ENCODE measurements at regions not wholly inside any gene's neighbourhood (a gene's known extent, or its start where the extent isn't known, plus 50 kb on each side); places are given as distances from the start of the nearest gene placed in this dataset.
A peak's percentile ranks its signal among the peaks of the same experiment; 100 is the strongest.

DNA sequence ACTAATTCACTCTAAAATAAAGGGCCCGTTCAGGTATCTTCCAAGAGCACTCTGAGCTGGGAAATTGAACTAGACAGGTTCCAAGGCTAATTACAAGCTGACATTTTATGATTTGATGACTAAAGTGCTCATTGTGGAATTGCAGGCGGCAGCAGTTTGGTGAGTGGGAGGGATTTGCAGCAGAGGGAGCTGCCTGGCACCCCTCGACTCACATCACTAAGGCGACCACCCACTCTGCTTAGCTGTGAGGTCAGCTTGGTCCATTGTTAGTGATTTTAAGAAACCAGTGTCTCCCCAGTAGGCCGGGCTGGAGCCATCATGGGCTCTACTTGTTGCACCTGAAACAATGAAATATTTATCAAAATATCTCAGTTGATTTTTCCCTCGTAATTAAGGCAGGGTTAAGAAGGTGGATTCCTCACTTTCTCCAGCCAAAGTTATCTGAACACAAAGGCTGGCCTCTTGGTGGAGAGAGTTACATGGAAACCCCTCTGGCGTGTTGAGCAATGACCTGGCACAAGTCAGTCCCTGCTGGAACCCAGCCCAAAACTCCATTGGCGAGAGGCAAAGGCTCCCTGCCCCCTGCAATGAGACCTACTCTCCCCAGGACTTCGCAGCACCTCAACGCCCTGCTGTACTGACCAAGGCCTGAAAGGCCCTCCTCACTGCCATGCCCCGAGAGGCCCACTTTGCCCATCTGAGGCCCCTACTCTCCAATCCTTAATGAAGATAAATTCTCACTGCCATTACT is 65.0 kb upstream of the ATP2B2 start:
- H3K4me1 Mint-ChIP-seq: no peaks in the 10 kb centered on the region
- no peaks in the 10 kb centered on the region for H3K9me3 Mint-ChIP-seq

DNA sequence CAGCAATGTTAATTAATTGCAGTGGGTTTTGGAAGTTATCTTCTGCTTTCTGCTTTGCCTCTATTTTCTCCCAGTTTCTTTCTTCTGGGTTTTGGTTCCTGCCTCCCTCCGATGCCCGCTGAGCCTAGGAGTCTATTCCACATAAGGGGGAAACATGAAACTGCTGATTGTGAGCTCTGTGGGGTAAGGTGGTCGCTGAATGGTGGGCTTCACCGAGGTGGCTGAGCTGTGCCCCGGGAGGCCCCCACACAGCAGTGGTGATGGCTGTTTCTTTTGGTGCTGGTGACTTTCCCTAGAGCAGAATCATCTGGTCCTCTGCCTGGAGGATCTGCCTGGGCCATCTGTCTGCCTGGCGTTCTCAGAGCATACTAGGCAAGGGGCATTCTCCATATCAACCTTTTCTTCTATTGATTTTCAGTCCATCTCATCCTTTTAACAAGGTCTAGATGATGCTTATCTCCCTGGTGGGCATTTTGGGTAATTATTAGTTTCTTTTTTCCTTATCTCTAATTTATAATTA is 68.8 kb upstream of the ATP2B2 start:
- ATAC-seq (ENCODE audit: low read depth in 2 of 2): no peak
- H3K4me3 Mint-ChIP-seq: no peak overlapping the region

More for the DNA sequence above, 65.0 kb upstream of the ATP2B2 start:
- no peak for ATAC-seq (ENCODE audit: low read depth in 2 of 2)
- H3K27ac Mint-ChIP-seq: no peak overlapping the region
- H3K4me3 Mint-ChIP-seq: no peak overlapping the region
- no peak for DNase-seq
- peaks cover 37 to 59% (median 43%) of the 10 kb centered on the region in 3 donors for H3K27me3 Mint-ChIP-seq
- no peaks in the 10 kb centered on the region for H3K36me3 Mint-ChIP-seq

DNA sequence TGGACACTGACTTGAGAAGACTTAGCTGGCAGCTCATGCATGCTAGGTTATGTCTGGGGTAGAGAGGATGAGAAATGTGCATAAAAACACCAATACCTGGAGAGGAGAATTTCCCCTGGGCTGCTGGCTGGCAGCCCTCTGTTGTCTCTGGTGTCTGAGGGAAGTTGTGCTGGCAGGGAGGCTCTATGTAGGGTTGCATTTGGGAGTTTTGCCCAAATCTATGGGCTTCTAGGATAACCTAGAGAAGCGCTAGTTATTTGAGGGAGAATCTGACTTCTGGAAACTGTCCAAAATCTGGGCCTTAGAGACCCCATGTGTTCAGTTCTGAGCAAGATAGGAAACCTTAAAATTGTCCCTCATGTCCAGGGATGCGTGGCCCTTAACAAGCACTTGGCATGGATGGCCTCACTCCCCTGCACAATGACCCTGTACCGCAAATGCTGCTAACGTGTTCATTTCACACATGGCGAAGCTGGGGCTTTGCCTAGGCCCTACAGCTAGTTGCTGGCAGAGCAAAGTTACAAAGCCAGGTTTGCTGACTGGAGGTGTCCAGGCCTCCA is 70.3 kb upstream of the ATP2B2 start:
- H3K27me3 Mint-ChIP-seq: peaks cover 19 to 31% (median 28%) of the 10 kb centered on the region in 3 donors
- no peak overlapping the region for H3K4me3 Mint-ChIP-seq
- ATAC-seq (ENCODE audit: low read depth in 2 of 2): no peak
- no peak for DNase-seq
- no peaks in the 10 kb centered on the region for H3K9me3 Mint-ChIP-seq
- H3K27ac Mint-ChIP-seq: no peak overlapping the region
- H3K4me1 Mint-ChIP-seq: no peaks in the 10 kb centered on the region
- no peaks in the 10 kb centered on the region for H3K36me3 Mint-ChIP-seq

More for the DNA sequence above, 68.8 kb upstream of the ATP2B2 start:
- Mint-ChIP-seq H3K9me3 (no peaks in the 10 kb centered on the region), H3K36me3 (no peaks in the 10 kb centered on the region), H3K27ac (no peak overlapping the region), H3K27me3 (peaks cover 22 to 39% (median 32%) of the 10 kb centered on the region in 3 donors), H3K4me1 (no peaks in the 10 kb centered on the region)
- DNase-seq: no peak

DNA sequence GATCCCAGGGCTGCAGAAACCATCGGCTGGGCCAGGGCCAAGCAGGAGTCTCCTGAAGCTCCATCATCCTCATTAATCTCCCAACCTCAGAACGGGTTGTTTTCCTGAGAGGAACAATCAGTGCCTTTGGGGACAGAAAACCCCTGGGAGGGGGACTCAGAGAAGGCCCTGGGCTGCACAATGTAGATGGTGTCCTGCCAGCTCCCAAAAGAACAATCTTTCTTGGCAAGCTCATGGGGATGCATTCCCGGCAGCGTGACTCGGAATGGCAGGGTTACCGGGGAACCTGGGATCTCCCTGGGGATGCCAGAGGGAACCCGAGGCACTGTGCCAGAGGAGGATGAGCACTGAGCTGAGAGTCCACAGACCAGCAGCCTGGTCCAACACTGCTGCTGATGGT is 72.1 kb upstream of the ATP2B2 start:
- ATAC-seq (ENCODE audit: low read depth in 2 of 2) (no peak), DNase-seq (no peak)
- H3K27me3 Mint-ChIP-seq: peaks cover 16 to 37% (median 29%) of the 10 kb centered on the region in 3 donors
- H3K36me3 Mint-ChIP-seq: no peaks in the 10 kb centered on the region
- no peaks in the 10 kb centered on the region for H3K9me3 Mint-ChIP-seq
- H3K4me3 Mint-ChIP-seq: no peak overlapping the region
- H3K27ac Mint-ChIP-seq: no peak overlapping the region
- H3K4me1 Mint-ChIP-seq: no peaks in the 10 kb centered on the region

DNA sequence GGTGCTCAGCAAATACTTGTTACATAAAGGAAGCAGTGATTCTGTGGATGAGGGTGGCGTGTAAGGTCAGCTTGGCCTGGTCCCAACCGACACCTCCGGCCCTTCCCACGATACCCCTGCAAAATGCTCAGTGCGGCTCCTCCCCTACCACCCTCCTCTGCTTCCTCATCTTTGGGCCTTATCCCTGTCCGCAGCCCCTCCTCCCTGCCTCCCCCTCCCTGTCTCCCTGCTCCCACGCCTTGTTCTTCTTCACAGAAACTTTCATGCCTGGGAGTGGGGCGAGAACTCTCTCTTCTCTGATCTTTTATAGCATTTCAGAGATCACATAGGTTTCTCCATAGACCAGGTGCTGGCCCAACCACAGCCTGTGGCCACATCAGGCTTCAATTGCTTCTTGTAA is 75.0 kb upstream of the ATP2B2 start:
- H3K9me3 Mint-ChIP-seq: no peaks in the 10 kb centered on the region
- no peak overlapping the region for H3K4me3 Mint-ChIP-seq
- no peaks in the 10 kb centered on the region for H3K36me3 Mint-ChIP-seq
- H3K4me1 Mint-ChIP-seq: no peaks in the 10 kb centered on the region
- H3K27ac Mint-ChIP-seq: peak overlapping the region in 2 of 6 donors; percentile 8 to 55
- DNase-seq (no peak), ATAC-seq (ENCODE audit: low read depth in 2 of 2) (no peak)
- H3K27me3 Mint-ChIP-seq: peaks cover 7 to 42% (median 27%) of the 10 kb centered on the region in 3 donors

DNA sequence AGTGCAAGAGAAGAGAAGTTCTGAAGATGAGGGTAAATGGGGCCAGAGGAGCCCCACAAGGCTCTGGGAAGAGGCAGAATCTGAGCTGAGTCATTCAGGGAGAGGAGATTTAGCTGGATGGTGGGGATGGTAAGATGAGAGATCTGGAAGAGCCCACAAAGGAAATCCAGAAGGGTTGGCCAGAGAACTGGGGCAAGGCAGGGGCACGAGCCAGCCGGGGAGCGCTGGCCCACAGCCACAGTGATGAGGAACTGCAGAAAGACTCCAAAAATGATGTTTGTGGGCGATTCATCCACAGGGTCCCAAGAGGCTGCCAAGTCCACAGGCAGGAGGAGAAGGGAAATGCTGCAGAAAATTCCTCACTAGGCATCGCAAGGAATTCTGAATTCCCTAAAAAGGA is 75.9 kb upstream of the ATP2B2 start:
- Mint-ChIP-seq H3K36me3 (no peaks in the 10 kb centered on the region), H3K27me3 (peaks cover 10 to 47% (median 34%) of the 10 kb centered on the region in 3 donors), H3K9me3 (no peaks in the 10 kb centered on the region), H3K4me1 (no peaks in the 10 kb centered on the region), H3K4me3 (peak overlapping the region in 1 of 8 donors; percentile 57), H3K27ac (no peak overlapping the region)
- DNase-seq (no peak), ATAC-seq (ENCODE audit: low read depth in 2 of 2) (no peak)

DNA sequence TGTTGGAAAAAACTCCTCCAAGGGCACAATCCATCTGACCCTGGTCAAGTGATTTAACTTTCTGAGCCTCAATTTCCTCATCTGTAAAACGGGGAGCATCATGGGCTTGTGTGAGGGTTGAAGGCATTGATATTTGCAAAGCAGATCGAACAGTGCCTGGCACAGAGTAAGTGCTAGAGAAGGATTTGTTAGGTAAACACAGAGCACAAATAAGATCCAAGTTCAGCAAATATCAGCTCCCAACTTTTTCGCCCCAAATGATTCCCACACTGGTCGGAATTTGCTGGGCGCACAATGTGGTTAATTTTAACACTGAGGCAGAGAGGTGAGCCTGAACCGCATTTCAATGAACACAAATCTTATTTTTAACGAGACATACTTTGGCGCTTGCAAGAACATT is 76.3 kb upstream of the ATP2B2 start:
- Mint-ChIP-seq H3K4me3 (no peak overlapping the region), H3K36me3 (no peaks in the 10 kb centered on the region), H3K27ac (no peak overlapping the region), H3K27me3 (peaks cover 12 to 48% (median 35%) of the 10 kb centered on the region in 3 donors), H3K4me1 (no peaks in the 10 kb centered on the region), H3K9me3 (no peaks in the 10 kb centered on the region)
- no peak for DNase-seq
- ATAC-seq (ENCODE audit: low read depth in 2 of 2): no peak

DNA sequence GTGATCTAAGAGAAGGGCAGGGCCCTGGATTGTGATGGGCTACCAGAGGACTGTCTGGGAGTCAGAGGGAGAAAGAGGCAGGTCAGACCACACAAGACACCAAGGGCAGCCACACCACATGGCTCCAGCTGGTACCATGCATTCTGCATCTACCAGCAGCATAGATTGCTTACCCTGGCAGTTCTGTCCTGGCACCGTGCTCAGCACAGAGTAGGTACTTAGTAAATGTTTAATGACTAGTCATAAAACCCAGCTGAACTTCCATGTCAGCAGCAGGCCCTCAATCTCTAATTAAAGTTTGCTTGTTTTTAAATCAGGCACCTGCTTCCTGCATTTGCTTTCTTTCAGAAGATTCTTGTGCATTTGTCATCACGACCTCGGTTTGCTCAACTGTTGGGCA is 77.3 kb upstream of the ATP2B2 start:
- DNase-seq (no peak), ATAC-seq (ENCODE audit: low read depth in 2 of 2) (no peak)
- H3K27ac Mint-ChIP-seq: no peak overlapping the region
- no peaks in the 10 kb centered on the region for H3K4me1 Mint-ChIP-seq
- peaks cover 15 to 48% (median 38%) of the 10 kb centered on the region in 3 donors for H3K27me3 Mint-ChIP-seq
- no peaks in the 10 kb centered on the region for H3K36me3 Mint-ChIP-seq
- H3K9me3 Mint-ChIP-seq: no peaks in the 10 kb centered on the region
- no peak overlapping the region for H3K4me3 Mint-ChIP-seq

DNA sequence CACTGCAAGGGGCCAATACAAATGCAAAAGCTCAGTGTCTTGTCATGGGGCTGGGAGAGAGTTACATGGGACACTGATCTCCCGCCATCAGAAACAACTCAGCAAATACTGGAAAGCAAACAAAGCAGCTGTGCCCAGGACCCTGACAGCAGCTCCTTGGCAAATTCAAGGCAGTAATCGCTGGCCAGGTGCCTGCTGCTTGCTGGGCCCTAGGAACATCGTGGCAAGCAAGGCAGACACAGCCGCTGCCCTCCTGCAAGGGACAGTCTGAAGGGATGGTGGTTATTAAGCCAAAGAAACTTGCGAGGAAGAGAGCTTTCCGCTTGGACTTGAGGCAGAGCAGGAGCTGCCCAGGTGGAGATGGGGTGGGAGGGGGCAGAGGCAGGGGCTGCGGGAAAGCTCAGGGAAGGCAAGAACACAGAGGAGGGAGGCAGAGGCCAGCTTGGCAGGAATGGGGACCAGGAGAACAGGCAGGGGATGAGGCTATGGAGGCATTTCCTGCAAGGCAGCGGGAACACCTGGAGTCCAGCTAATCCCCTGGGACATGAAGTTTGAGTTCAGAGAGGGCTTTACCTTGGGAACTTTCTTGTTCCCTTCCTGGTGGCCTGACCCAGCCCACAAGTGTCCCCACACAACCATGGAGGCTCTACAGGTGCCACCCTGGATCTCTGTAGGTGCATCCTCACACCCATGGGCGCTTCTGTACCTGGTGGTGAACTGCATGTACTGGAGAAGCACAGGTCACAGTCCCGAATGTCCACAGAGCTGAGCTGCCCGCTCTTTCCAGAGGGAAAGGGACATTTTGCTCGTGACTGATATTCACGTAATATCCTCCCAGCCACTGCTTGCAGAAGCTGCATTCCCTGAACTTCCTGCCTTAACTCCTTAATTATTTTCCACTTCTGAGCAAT is 78.7 kb upstream of the ATP2B2 start:
- no peak overlapping the region for H3K27ac Mint-ChIP-seq
- no peaks in the 10 kb centered on the region for H3K36me3 Mint-ChIP-seq
- H3K4me3 Mint-ChIP-seq: no peak overlapping the region
- no peaks in the 10 kb centered on the region for H3K9me3 Mint-ChIP-seq
- ATAC-seq (ENCODE audit: low read depth in 2 of 2): no peak
- DNase-seq: no peak
- no peaks in the 10 kb centered on the region for H3K4me1 Mint-ChIP-seq
- H3K27me3 Mint-ChIP-seq: peaks cover 24 to 57% (median 43%) of the 10 kb centered on the region in 3 donors

DNA sequence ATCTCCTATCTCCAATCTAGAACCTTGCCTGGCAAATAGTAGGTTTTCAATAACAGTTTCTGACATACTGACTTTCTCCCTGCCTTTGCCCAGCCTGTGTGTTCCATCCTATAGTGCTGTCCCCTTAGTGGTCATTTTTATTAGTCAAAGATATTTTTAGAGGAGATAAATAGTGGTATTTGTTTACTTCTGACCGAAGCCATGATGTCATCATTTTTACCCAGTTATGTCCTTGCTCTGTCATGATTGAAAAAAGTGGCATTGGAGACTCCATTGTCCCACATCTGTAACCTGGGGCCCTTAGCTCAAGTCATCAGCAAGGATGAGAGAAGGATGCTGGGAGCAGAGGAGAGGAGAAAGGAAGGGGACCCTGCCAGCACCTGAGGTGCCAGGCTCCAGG is 80.6 kb upstream of the ATP2B2 start:
- ATAC-seq (ENCODE audit: low read depth in 2 of 2) (no peak), DNase-seq (no peak)
- Mint-ChIP-seq H3K36me3 (no peaks in the 10 kb centered on the region), H3K9me3 (no peaks in the 10 kb centered on the region), H3K4me3 (no peak overlapping the region), H3K27ac (no peak overlapping the region), H3K4me1 (no peaks in the 10 kb centered on the region), H3K27me3 (peaks cover 28 to 64% (median 42%) of the 10 kb centered on the region in 3 donors)

DNA sequence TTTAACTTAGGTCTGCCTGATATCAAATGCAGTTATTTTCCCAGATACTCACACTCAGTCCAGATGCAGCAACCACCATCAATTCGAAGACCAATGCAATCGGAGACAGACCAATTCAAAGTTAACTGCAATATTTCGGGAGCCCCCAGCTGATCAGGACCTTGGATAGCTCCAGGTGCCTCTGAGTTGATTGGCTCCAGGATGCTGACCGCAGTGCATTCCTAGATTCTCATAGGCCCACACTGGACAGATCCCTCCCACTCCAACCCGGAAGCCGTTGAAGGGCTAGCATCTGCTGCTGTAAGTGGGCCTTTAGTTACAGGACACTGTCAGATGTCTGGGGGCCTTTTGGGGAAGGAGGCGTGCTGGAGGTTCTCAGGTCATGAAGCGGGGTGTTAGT is 89.5 kb upstream of the ATP2B2 start:
- Mint-ChIP-seq H3K4me1 (no peaks in the 10 kb centered on the region), H3K36me3 (no peaks in the 10 kb centered on the region), H3K27me3 (peaks cover 17 to 48% (median 23%) of the 10 kb centered on the region in 3 donors), H3K27ac (no peak overlapping the region), H3K4me3 (no peak overlapping the region), H3K9me3 (peaks cover 0 to 5% (median 0%) of the 10 kb centered on the region in 7 donors)
- DNase-seq (no peak), ATAC-seq (ENCODE audit: low read depth in 2 of 2) (no peak)

DNA sequence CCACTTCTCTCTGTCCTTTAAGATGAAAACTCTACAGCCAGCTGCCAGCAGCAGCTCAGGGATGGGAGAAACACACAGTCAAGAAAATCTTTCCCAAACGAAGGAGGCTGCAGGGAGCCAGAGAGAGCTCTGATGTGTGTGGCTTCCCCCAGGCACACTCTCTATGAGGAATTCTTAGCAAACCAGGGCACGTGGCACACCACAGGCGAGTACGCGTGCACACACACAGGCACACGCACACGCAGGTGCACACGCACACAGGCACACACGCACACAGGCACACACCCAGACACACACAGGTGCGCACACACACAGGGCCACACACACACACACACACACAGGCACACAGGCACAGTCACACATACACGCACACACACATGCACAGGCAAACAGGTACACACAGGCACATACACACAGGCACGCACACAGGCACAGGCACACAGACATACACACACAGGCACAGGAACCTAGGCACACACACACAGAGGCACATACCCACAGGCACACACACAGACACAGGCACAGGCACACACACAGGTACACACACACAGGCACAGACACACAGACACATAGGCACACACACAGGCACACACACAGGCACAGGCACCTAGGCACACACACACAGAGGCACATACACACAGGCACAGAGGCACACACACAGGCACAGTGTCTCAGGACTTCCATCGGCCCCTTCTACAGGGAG is 91.5 kb upstream of the ATP2B2 start:
- Mint-ChIP-seq H3K36me3 (no peaks in the 10 kb centered on the region), H3K4me1 (no peaks in the 10 kb centered on the region), H3K4me3 (no peak overlapping the region), H3K27ac (no peak overlapping the region), H3K9me3 (peaks cover 0 to 2% (median 0%) of the 10 kb centered on the region in 7 donors), H3K27me3 (peaks cover 7 to 32% (median 18%) of the 10 kb centered on the region in 3 donors)
- DNase-seq: no peak
- no peak for ATAC-seq (ENCODE audit: low read depth in 2 of 2)

DNA sequence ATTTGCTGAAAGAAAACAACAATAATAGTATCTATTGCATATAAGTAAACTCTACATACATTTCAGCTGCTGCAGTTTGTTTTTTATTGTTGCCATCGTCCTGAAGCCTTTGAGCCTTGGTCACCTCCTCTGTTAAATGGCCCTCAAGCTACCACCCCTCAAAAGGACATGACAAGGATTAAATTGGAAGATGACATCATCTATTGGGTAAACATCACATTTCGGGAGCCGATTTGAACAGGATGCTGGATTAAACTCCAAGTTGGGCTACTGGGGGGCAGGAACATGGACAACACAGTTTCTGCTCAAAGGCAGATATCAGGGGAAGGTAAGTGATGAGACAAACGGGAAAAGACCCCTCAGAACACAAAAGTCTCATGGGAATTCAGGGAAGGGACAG is 92.3 kb upstream of the ATP2B2 start:
- H3K4me3 Mint-ChIP-seq: no peak overlapping the region

More for the DNA sequence above, 92.3 kb upstream of the ATP2B2 start:
- H3K9me3 Mint-ChIP-seq: peaks cover 0 to 2% (median 0%) of the 10 kb centered on the region in 7 donors
- ATAC-seq (ENCODE audit: low read depth in 2 of 2) (no peak), DNase-seq (no peak)
- H3K27ac Mint-ChIP-seq: no peak overlapping the region
- H3K36me3 Mint-ChIP-seq: no peaks in the 10 kb centered on the region
- peaks cover 10 to 32% (median 23%) of the 10 kb centered on the region in 3 donors for H3K27me3 Mint-ChIP-seq
- H3K4me1 Mint-ChIP-seq: no peaks in the 10 kb centered on the region

All from naive B cell (primary cell).